Keratinocyte (primary cell): ENCODE measurements at regions not wholly inside any gene's neighbourhood (a gene's known extent, or its start where the extent isn't known, plus 50 kb on each side); places are given as distances from the start of the nearest gene placed in this dataset.

ENCODE experiments used
- CTCF ChIP-seq, 3 experiments: IDR thresholded peaks in 1 of 3; conservative IDR thresholded peaks in 1 of 3; optimal IDR thresholded peaks in 1 of 3; 2 replicates in 2 of 3; 3 replicates in 1 of 3; pipeline versions ENCODE3 to v1.5.1; 2011; ENCODE audit warnings: low read length in 3 of 3, mild to moderate bottlenecking in 3 of 3, moderate library complexity in 2 of 3, control low read depth in 1 of 3, inconsistent platforms in 1 of 3; ENCODE audit not compliant: insufficient read depth in 2 of 3; ENCODE audit errors: extremely low read depth in 1 of 3
- EZH2 ChIP-seq: IDR thresholded peaks from one replicate; pipeline ENCODE4 v1.6.1; 2012; ENCODE audit warnings: inconsistent platforms, mild to moderate bottlenecking, low read length, moderate library complexity

- TF ChIP-seq CTCF (optimal IDR thresholded peaks at IDR 0.05 in 1 of 3, IDR thresholded peaks at IDR 0.05 in 1 of 3, conservative IDR thresholded peaks at IDR 0.05 in 1 of 3; ENCODE audit: extremely low read depth in 1 of 3, insufficient read depth in 2 of 3, low read length in 3 of 3): no peak
- no peak for TF ChIP-seq EZH2
These were observed 94.8 kb upstream of the ALKAL2 start for GRCh38 chr2:382728-383022.
